ENCODE measurements at regions not wholly inside any gene's neighbourhood (a gene's known extent, or its start where the extent isn't known, plus 50 kb on each side); places are given as distances from the start of the nearest gene placed in this dataset.

DNA sequence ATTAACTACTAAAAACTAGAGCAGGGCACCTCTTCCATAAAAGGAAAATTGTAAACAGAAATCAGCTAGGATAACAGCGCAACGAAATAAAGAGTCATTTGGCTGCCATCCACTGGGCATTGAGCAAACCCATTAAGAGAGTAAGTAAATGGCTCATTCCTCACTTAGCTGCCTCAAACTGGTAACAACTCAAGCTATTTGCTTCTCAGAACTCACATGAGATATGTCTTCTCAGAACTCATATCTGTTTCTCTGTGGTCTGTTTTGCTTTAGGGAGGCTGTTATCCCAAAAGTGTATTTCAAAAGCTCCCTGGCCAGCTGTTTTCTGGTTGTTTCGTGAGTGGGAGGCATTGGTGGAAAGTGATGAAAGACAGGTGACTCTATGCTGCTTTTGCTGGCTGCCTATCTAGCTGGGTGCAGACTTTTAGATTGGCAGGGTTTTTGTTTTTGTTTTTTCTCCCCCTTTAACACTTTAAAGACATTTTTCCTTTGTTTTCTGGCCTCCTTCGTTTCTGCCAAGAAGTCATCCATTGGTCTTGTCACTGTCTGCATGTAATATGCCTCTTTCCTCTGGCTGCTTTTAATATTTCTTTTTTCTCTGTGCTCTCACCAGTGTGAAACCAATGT lies 269.2 kb upstream of the RGS18 start:
- H2BK20ac ChIP-seq (ENCODE audit: low read depth, low read length): no peak overlapping the region
- H3K18ac ChIP-seq (ENCODE audit: low read depth, low read length): peak overlapping the region; percentile 68; the same call in 1 of the 2 replicates
- no peak overlapping the region for H2AK9ac ChIP-seq (replicated peaks; ENCODE audit: low read depth, low read length, poor library complexity)
- H3K4ac ChIP-seq (ENCODE audit: low read depth, low read length): no peak overlapping the region
- H3K27ac ChIP-seq (ENCODE audit: insufficient read depth, low read length): no peak overlapping the region
- H3K9ac ChIP-seq (ENCODE audit: low read depth, low read length): no peak overlapping the region
- no CpG with 5 or more reads among the region's 4 CpGs for WGBS, 2 experiments (ENCODE audit: extremely low coverage in 2 of 2, insufficient read length in 1 of 2)
- no peak overlapping the region for H2AK5ac ChIP-seq (ENCODE audit: low read depth, low read length)
- H4K91ac ChIP-seq (ENCODE audit: insufficient read depth, low read depth, low read length): no peak overlapping the region
- ChIA-PET POLR2A (ENCODE audit: unreplicated experiment) (no interaction called here), CTCF (interaction anchor here (0.6 to 1.4 kb wide), 2 partner anchors 10 to 148 kb away, joined by 3 to 5 read pairs; no protein-coding TSS in a partner anchor)
- no peaks in the 10 kb centered on the region for H3K27me3 ChIP-seq (ENCODE audit: control insufficient read depth, insufficient read depth, low read length)
- dilution Hi-C loops (cut with HindIII; ENCODE audit: low sequenced_read_pairs, unreplicated experiment) (no loop called here), intact Hi-C loops (cut with micrococcal nuclease) (no loop called here), in situ Hi-C loops (cut with MboI; ENCODE audit: low sequenced_read_pairs) (no loop called here)
- no peak overlapping the region for H2BK15ac ChIP-seq (ENCODE audit: low read depth, low read length)
- H4K5ac ChIP-seq (ENCODE audit: low read depth, low read length): peak overlapping the region; percentile 68; the same call in 1 of the 2 replicates
- H4K8ac ChIP-seq (ENCODE audit: low read depth in 2 of 2, low read length in 2 of 2): no peak overlapping the region
- H3K9me1 ChIP-seq (ENCODE audit: insufficient read depth, low read length): no peaks in the 10 kb centered on the region
- no peaks in the 10 kb centered on the region for H3K79me1 ChIP-seq (ENCODE audit: low read depth in 1 of 2, low read length in 2 of 2)
- H3K4me1 ChIP-seq (ENCODE audit: control insufficient read depth, insufficient read depth, low read length): no peaks in the 10 kb centered on the region; the same call in 1 of the 2 replicates
- no peak overlapping the region for H3K4me3 ChIP-seq (ENCODE audit: insufficient read depth, low read depth, low read length)
- no peaks in the 10 kb centered on the region for H3K9me3 ChIP-seq (ENCODE audit: control insufficient read depth, insufficient read depth, low read length)
- no peak overlapping the region for H3K56ac ChIP-seq (ENCODE audit: extremely low read depth, insufficient read depth, low read length)
- ATAC-seq (ENCODE audit: low read depth): peak; percentile 46
- TF ChIP-seq NFE2L2 (IDR thresholded peaks at IDR 0.05; ENCODE audit: low read depth, low read length) (no peak), MAZ (IDR thresholded peaks at IDR 0.05; ENCODE audit: borderline replicate concordance, low read depth, low read length) (no peak), SMC3 (IDR thresholded peaks at IDR 0.05; ENCODE audit: low read depth, low read length) (no peak), ELK1 (IDR thresholded peaks at IDR 0.05; ENCODE audit: borderline replicate concordance, low read depth, low read length) (no peak), CTCF (conservative IDR thresholded peaks at IDR 0.05; ENCODE audit: low read depth, low read length) (no peak), CHD1 (IDR thresholded peaks at IDR 0.05; ENCODE audit: low read depth, low read length) (no peak), POLR2A (IDR thresholded peaks at IDR 0.05; ENCODE audit: low read depth, low read length) (no peak), BHLHE40 (IDR thresholded peaks at IDR 0.05; ENCODE audit: low read depth, low read length) (no peak), CEBPB (IDR thresholded peaks at IDR 0.05; ENCODE audit: low read depth, low read length) (no peak), FOS (IDR thresholded peaks at IDR 0.05; ENCODE audit: low read depth, low read length) (no peak), MAFK (IDR thresholded peaks at IDR 0.05; ENCODE audit: low read depth, low read length) (no peak)
- TF ChIP-seq, protein P1, sequence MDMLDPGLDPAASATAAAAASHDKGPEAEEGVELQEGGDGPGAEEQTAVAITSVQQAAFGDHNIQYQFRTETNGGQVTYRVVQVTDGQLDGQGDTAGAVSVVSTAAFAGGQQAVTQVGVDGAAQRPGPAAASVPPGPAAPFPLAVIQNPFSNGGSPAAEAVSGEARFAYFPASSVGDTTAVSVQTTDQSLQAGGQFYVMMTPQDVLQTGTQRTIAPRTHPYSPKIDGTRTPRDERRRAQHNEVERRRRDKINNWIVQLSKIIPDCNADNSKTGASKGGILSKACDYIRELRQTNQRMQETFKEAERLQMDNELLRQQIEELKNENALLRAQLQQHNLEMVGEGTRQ (IDR thresholded peaks at IDR 0.05; ENCODE audit: low read depth, low read length): no peak
- H3K23ac ChIP-seq (ENCODE audit: low read depth, low read length): no peak overlapping the region
- no peaks in the 10 kb centered on the region for H4K20me1 ChIP-seq (ENCODE audit: insufficient read depth, low read length)
- H3K36me3 ChIP-seq (ENCODE audit: control insufficient read depth, insufficient read depth, low read length): no peaks in the 10 kb centered on the region
- no peak overlapping the region for H2BK5ac ChIP-seq (ENCODE audit: low read depth, low read length, poor library complexity, severe bottlenecking)
- H3K4me2 ChIP-seq (ENCODE audit: low read depth, low read length): peak overlapping the region; percentile 67; the same call in 1 of the 2 replicates
- H2BK120ac ChIP-seq (ENCODE audit: low read depth, low read length): no peak overlapping the region; the same call in 1 of the 2 replicates
- DNase-seq: peak; percentile 18
- BruUV-seq (replicated peaks): no TSS peak
- H3K14ac ChIP-seq (replicated peaks; ENCODE audit: low read depth, low read length): peak overlapping the region; percentile 4; the same call in 1 of the 2 replicates
- H2AFZ ChIP-seq (replicated peaks; ENCODE audit: low read length, poor library complexity): no peak overlapping the region

Data from IMR-90 (cell line).